ENCODE measurements at regions not wholly inside any gene's neighbourhood (a gene's known extent, or its start where the extent isn't known, plus 50 kb on each side); places are given as distances from the start of the nearest gene placed in this dataset.

- H3K9ac ChIP-seq (ENCODE audit: low read length) = no peak overlapping the region
- peaks cover 15% of the 10 kb centered on the region for H3K4me1 ChIP-seq (ENCODE audit: insufficient read depth, low read length)
- no peaks in the 10 kb centered on the region for H3K36me3 ChIP-seq (ENCODE audit: insufficient read depth, low read length)
- H3K27me3 ChIP-seq (ENCODE audit: control insufficient read depth in 1 of 2, insufficient read depth in 2 of 2, low read length in 2 of 2) = no peaks in the 10 kb centered on the region
- no peaks in the 10 kb centered on the region for H3K9me3 ChIP-seq (ENCODE audit: low read length)
- no peak overlapping the region for H3K4me3 ChIP-seq (ENCODE audit: low read depth in 1 of 2, low read length in 2 of 2)
- H3K27ac ChIP-seq (ENCODE audit: low read depth, low read length) = no peak overlapping the region
Measured at GRCh38 chr6:22884456-22884855, 315.1 kb downstream of the HDGFL1 start.

- H3K27me3 ChIP-seq (ENCODE audit: control insufficient read depth in 1 of 2, insufficient read depth in 2 of 2, low read length in 2 of 2) = no peaks in the 10 kb centered on the region
- H3K9me3 ChIP-seq (ENCODE audit: low read length) = no peaks in the 10 kb centered on the region
- H3K4me1 ChIP-seq (ENCODE audit: insufficient read depth, low read length) = peaks cover 5% of the 10 kb centered on the region
- H3K4me3 ChIP-seq (ENCODE audit: low read depth in 1 of 2, low read length in 2 of 2) = no peak overlapping the region
- H3K27ac ChIP-seq (ENCODE audit: low read depth, low read length) = no peak overlapping the region
- no peaks in the 10 kb centered on the region for H3K36me3 ChIP-seq (ENCODE audit: insufficient read depth, low read length)
- H3K9ac ChIP-seq (ENCODE audit: low read length) = no peak overlapping the region
Measured at GRCh38 chr6:22886650-22887581, 317.6 kb downstream of the HDGFL1 start.

GRCh38 chr6:22888163-22888752, 318.9 kb downstream of the HDGFL1 start:
- H3K9me3 ChIP-seq (ENCODE audit: low read length) = no peaks in the 10 kb centered on the region
- no peak overlapping the region for H3K27ac ChIP-seq (ENCODE audit: low read depth, low read length)
- no peak overlapping the region for H3K9ac ChIP-seq (ENCODE audit: low read length)
- H3K4me3 ChIP-seq (ENCODE audit: low read depth in 1 of 2, low read length in 2 of 2) = no peak overlapping the region
- H3K27me3 ChIP-seq (ENCODE audit: control insufficient read depth in 1 of 2, insufficient read depth in 2 of 2, low read length in 2 of 2) = no peaks in the 10 kb centered on the region
- H3K4me1 ChIP-seq (ENCODE audit: insufficient read depth, low read length) = peaks cover 10% of the 10 kb centered on the region
- no peaks in the 10 kb centered on the region for H3K36me3 ChIP-seq (ENCODE audit: insufficient read depth, low read length)

- Histone ChIP-seq H3K27me3 (ENCODE audit: control insufficient read depth in 1 of 2, insufficient read depth in 2 of 2, low read length in 2 of 2) (no peaks in the 10 kb centered on the region), H3K4me1 (ENCODE audit: insufficient read depth, low read length) (peaks cover 10% of the 10 kb centered on the region), H3K36me3 (ENCODE audit: insufficient read depth, low read length) (no peaks in the 10 kb centered on the region), H3K4me3 (ENCODE audit: low read depth in 1 of 2, low read length in 2 of 2) (no peak overlapping the region), H3K9ac (ENCODE audit: low read length) (no peak overlapping the region), H3K27ac (ENCODE audit: low read depth, low read length) (no peak overlapping the region), H3K9me3 (ENCODE audit: low read length) (no peaks in the 10 kb centered on the region)
Measured at GRCh38 chr6:22891934-22892333, 322.6 kb downstream of the HDGFL1 start.

GRCh38 chr6:22892452-22892851, 323.1 kb downstream of the HDGFL1 start:
- no peak overlapping the region for H3K9ac ChIP-seq (ENCODE audit: low read length)
- no peak overlapping the region for H3K4me3 ChIP-seq (ENCODE audit: low read depth in 1 of 2, low read length in 2 of 2)
- H3K27ac ChIP-seq (ENCODE audit: low read depth, low read length) = no peak overlapping the region
- no peaks in the 10 kb centered on the region for H3K36me3 ChIP-seq (ENCODE audit: insufficient read depth, low read length)
- H3K27me3 ChIP-seq (ENCODE audit: control insufficient read depth in 1 of 2, insufficient read depth in 2 of 2, low read length in 2 of 2) = no peaks in the 10 kb centered on the region
- peaks cover 10% of the 10 kb centered on the region for H3K4me1 ChIP-seq (ENCODE audit: insufficient read depth, low read length)
- H3K9me3 ChIP-seq (ENCODE audit: low read length) = no peaks in the 10 kb centered on the region

- Histone ChIP-seq H3K27ac (ENCODE audit: low read depth, low read length) (no peak overlapping the region), H3K36me3 (ENCODE audit: insufficient read depth, low read length) (no peaks in the 10 kb centered on the region), H3K27me3 (ENCODE audit: control insufficient read depth in 1 of 2, insufficient read depth in 2 of 2, low read length in 2 of 2) (no peaks in the 10 kb centered on the region), H3K9ac (ENCODE audit: low read length) (no peak overlapping the region), H3K4me1 (ENCODE audit: insufficient read depth, low read length) (peaks cover 5% of the 10 kb centered on the region), H3K4me3 (ENCODE audit: low read depth in 1 of 2, low read length in 2 of 2) (no peak overlapping the region), H3K9me3 (ENCODE audit: low read length) (no peaks in the 10 kb centered on the region)
Measured at GRCh38 chr6:22896696-22897095, 327.3 kb downstream of the HDGFL1 start.

- H3K36me3 ChIP-seq (ENCODE audit: insufficient read depth, low read length) = no peaks in the 10 kb centered on the region
- no peak overlapping the region for H3K27ac ChIP-seq (ENCODE audit: low read depth, low read length)
- H3K27me3 ChIP-seq (ENCODE audit: control insufficient read depth in 1 of 2, insufficient read depth in 2 of 2, low read length in 2 of 2) = no peaks in the 10 kb centered on the region
- no peak overlapping the region for H3K4me3 ChIP-seq (ENCODE audit: low read depth in 1 of 2, low read length in 2 of 2)
- H3K9ac ChIP-seq (ENCODE audit: low read length) = no peak overlapping the region
- peaks cover 3% of the 10 kb centered on the region for H3K4me1 ChIP-seq (ENCODE audit: insufficient read depth, low read length)
- no peaks in the 10 kb centered on the region for H3K9me3 ChIP-seq (ENCODE audit: low read length)
Measured at GRCh38 chr6:22899426-22899825, 330.1 kb downstream of the HDGFL1 start.

GRCh38 chr6:22903826-22904225, 334.5 kb downstream of the HDGFL1 start:
- no peak overlapping the region for H3K27ac ChIP-seq (ENCODE audit: low read depth, low read length)
- no peaks in the 10 kb centered on the region for H3K27me3 ChIP-seq (ENCODE audit: control insufficient read depth in 1 of 2, insufficient read depth in 2 of 2, low read length in 2 of 2)
- no peaks in the 10 kb centered on the region for H3K9me3 ChIP-seq (ENCODE audit: low read length)
- no peak overlapping the region for H3K9ac ChIP-seq (ENCODE audit: low read length)
- no peak overlapping the region for H3K4me3 ChIP-seq (ENCODE audit: low read depth in 1 of 2, low read length in 2 of 2)
- peaks cover 22% of the 10 kb centered on the region for H3K4me1 ChIP-seq (ENCODE audit: insufficient read depth, low read length)
- H3K36me3 ChIP-seq (ENCODE audit: insufficient read depth, low read length) = no peaks in the 10 kb centered on the region

GRCh38 chr6:22904431-22904830, 335.1 kb downstream of the HDGFL1 start:
- Histone ChIP-seq H3K27ac (ENCODE audit: low read depth, low read length) (no peak overlapping the region), H3K36me3 (ENCODE audit: insufficient read depth, low read length) (no peaks in the 10 kb centered on the region), H3K4me1 (ENCODE audit: insufficient read depth, low read length) (peaks cover 22% of the 10 kb centered on the region), H3K27me3 (ENCODE audit: control insufficient read depth in 1 of 2, insufficient read depth in 2 of 2, low read length in 2 of 2) (no peaks in the 10 kb centered on the region), H3K9me3 (ENCODE audit: low read length) (no peaks in the 10 kb centered on the region), H3K4me3 (ENCODE audit: low read depth in 1 of 2, low read length in 2 of 2) (no peak overlapping the region), H3K9ac (ENCODE audit: low read length) (no peak overlapping the region)

- Histone ChIP-seq H3K9ac (ENCODE audit: low read length) (no peak overlapping the region), H3K36me3 (ENCODE audit: insufficient read depth, low read length) (no peaks in the 10 kb centered on the region), H3K4me1 (ENCODE audit: insufficient read depth, low read length) (peaks cover 22% of the 10 kb centered on the region), H3K27me3 (ENCODE audit: control insufficient read depth in 1 of 2, insufficient read depth in 2 of 2, low read length in 2 of 2) (peaks cover 0 to 4% of the 10 kb centered on the region in 2 donors), H3K4me3 (ENCODE audit: low read depth in 1 of 2, low read length in 2 of 2) (no peak overlapping the region), H3K27ac (ENCODE audit: low read depth, low read length) (no peak overlapping the region), H3K9me3 (ENCODE audit: low read length) (no peaks in the 10 kb centered on the region)
Measured at GRCh38 chr6:22906091-22906549, 336.8 kb downstream of the HDGFL1 start.

- Histone ChIP-seq H3K4me1 (ENCODE audit: insufficient read depth, low read length) (peaks cover 22% of the 10 kb centered on the region), H3K27ac (ENCODE audit: low read depth, low read length) (no peak overlapping the region), H3K36me3 (ENCODE audit: insufficient read depth, low read length) (no peaks in the 10 kb centered on the region), H3K27me3 (ENCODE audit: control insufficient read depth in 1 of 2, insufficient read depth in 2 of 2, low read length in 2 of 2) (peaks cover 0 to 4% of the 10 kb centered on the region in 2 donors), H3K4me3 (ENCODE audit: low read depth in 1 of 2, low read length in 2 of 2) (no peak overlapping the region), H3K9ac (ENCODE audit: low read length) (no peak overlapping the region), H3K9me3 (ENCODE audit: low read length) (no peaks in the 10 kb centered on the region)
Measured at GRCh38 chr6:22907085-22907484, 337.7 kb downstream of the HDGFL1 start.

All from muscle layer of colon (tissue), 2 donors.